HG03139 (cell line): ENCODE measurements at regions not wholly inside any gene's neighbourhood (a gene's known extent, or its start where the extent isn't known, plus 50 kb on each side); places are given as distances from the start of the nearest gene placed in this dataset.
"Not testable (repeated sequence)": the region's sequence is repeated elsewhere in the genome, so short reads cannot be mapped to it uniquely, and the experiment has no call there.

Source experiments
- ATAC-seq: cut with Tn5 transposase; IDR thresholded peaks from one replicate; pipeline ENCODE4 v1.9.1; 2021; ENCODE audit not compliant: unreplicated experiment

DNA sequence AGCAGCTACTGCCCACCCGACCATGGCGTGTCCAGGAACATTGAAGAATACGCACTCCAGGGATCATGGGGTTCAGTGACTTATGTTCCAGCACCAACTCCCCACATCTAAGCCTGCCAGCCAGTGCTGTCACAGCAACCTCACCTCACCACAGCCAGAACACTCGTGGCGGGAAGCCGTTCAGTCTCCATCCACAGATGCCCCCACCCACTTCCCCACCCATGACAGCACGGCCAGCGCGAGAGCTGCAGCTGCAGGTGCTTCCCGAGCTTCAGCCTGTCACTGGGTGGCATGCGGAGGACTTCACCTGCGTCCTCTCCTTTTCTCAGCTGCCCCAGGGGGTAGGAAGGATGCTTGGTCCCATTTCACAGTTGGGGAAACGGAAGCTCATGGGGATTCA lies 50.3 kb downstream of the RBFOX3 start:
- no peak for ATAC-seq

DNA sequence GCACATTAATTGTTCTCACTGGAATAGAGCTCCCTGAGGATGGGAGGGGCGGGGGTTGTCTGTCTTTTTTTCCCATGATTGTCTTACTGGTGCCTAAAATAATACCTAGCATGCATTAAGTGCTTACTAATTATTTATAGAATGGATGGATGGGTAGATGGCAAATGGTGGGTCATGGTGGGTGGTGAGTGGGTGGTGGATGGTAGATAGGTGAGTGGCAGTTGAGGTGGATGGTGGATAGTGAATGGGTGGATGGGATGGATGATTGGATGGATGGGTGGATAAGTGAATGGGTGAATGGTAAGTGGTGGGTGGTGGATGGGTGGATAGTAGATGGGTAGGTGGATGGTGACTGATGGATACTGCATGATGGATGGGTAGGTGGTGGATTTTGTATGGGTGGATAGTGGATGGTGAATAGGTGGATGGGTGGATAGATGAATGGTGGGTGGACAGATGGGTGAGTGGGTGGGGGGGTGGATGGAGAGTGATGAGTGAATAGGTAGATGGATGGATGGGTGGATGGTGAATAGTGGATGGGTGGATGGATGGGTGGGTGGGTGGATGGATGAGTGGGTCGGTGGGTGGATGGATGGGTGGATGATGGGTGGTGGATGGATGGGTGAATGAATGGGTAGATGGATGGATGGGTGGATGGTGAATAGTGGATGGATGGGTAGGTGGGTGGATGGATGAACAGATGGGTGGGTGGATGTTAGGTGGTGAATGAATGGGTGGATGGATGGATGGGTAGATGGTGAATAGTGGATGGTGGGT lies 51.6 kb downstream of the RBFOX3 start:
- ATAC-seq, result no peak

- ATAC-seq, result no peak
Observed at GRCh38 chr17:79558091-79558900, 52.6 kb downstream of the RBFOX3 start.

DNA sequence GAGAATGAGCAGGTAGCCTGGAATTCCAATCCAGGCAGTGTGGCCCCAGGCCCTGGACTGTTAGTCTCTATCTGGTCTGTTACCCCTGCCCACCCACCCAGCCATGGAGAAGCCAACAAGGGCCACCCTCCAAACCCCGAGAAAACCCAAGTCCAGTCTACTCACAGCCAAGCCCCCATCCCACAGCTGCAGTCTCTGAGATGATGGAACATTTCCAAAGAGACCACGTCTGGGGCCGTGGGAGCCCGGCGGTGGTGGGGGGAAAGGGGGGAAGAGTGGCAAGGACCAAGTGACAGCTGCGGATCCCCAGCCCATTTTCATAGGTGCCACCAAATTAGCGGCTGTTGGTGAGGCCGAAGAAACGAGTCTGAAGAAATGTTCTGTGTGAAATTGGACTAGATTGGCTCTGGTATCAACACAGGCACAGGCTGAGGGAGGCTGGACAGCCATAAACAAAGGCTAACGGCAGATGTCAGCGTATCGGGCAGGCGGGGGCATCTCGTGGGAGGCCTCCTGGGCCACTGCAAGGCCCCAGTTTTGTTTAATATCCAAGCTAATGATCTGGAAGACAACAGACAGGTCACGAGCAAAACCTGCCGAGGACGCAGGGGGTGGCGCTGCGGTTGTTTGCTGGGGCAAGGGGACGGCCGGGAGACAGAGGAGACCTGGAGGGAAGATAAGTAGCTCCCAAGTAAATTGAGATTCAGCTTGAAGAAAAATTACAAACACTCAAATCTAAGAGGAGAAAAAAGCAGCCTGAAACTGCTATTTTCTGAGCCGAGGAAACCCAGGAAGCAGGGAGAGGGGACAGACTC lies 53.4 kb downstream of the RBFOX3 start:
- no peak for ATAC-seq

DNA sequence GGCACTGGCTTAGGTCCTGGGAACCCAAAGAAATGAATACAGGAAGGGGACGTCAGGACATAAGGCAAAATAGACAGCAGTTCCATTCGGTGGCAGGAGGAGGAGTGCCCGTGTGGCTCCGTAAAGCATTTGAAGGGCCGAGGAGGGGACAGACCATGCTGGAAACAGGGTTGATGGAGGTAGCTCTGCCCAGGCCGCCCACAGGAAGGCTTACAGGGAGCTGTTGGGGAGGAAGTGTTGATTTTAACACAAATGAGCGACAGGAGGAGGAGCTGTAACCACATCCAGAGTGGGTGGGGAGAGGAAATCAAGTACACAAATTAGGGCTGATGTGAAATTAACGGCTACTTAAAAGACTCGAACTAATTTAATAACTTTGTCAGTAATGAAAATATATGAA lies 54.6 kb downstream of the RBFOX3 start:
- ATAC-seq, result no peak

DNA sequence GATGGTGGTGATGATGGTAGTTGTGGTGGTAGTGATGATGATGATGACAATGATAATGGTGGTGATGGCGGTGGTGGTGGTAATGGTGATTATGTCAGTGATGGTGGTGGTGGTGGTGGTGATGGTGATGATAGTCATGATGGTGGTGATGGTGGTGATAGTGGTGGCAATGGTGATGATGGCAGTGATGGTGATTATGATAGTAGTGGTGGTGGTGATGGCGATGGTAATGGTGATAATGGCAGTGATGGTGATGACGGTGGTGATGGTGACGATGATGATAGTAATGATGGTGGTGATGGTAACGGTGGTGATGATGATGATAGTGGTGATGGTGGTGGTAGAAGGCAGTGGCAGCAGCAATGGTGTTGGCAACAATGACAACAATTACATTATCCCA lies 55.3 kb downstream of the RBFOX3 start:
- ATAC-seq, result no peak

GRCh38 chr17:79554346-79554745 lies 56.5 kb downstream of the RBFOX3 start:
- ATAC-seq, result not testable (repeated sequence)

- no peak for ATAC-seq
Observed at GRCh38 chr17:79552824-79553223, 58.0 kb downstream of the RBFOX3 start.

DNA sequence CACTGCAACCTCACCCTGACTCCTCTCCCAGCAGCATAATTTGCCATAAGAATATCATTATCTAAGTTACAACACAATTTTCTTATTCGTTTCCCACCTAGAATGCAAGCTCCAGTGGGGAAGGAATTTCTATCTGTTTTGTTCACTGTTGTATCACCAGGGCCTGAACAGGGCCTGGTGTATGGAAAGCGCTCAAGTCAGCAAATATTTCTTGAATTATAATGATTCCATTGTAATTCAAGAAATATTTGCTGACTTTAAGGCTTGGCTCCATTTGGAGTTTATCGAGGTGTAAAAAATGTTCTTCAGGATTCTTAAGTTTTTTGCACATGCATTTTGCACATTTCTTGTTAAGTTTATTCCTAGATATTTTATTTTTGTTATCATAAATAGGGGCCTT lies 58.4 kb downstream of the RBFOX3 start:
- no peak for ATAC-seq

GRCh38 chr17:79549141-79549915 lies 61.5 kb downstream of the RBFOX3 start:
- no peak for ATAC-seq

- no peak for ATAC-seq
Observed at GRCh38 chr17:79548116-79548515, 62.7 kb downstream of the RBFOX3 start.

DNA sequence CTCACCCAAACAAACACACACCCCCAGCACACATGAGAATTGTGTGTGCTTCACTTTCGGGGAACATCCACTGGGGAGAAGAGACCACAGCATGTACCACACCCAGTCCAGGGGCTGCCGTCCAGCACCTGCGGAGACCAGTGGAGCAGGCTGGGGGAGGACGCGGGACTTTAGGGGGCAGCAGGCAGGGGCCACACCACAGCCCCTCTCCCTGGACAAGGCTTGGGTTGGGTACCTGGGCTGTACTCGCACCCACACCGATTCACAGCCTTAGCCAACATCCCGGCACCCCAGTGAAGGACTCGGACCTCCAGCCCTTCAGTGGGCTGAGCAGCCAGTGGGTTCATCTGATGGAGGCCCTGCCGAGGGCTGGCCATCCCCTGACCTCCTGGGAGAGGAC lies 63.3 kb downstream of the RBFOX3 start:
- ATAC-seq, result no peak

DNA sequence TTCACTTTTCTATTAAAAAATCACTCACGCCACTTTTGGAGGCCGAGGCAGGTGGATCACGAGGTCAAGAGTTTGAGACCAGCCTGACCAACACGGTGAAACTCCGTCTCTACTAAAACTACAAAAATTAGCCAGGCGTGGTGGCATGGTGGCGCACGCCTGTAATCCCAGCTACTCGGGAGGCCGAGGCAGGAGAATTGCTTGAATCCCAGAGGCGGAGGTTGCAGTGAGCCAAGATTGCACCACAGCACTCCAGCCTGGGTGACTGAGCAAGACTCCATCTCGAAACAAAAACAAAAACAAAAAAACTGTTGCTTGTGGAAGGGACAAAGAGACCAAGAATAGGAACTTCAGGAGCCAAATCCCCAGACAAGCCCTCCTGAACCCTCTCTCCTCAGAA lies 63.7 kb downstream of the RBFOX3 start:
- ATAC-seq, result not testable (repeated sequence)

- ATAC-seq, result no peak
Observed at GRCh38 chr17:79546386-79546785, 64.5 kb downstream of the RBFOX3 start.

DNA sequence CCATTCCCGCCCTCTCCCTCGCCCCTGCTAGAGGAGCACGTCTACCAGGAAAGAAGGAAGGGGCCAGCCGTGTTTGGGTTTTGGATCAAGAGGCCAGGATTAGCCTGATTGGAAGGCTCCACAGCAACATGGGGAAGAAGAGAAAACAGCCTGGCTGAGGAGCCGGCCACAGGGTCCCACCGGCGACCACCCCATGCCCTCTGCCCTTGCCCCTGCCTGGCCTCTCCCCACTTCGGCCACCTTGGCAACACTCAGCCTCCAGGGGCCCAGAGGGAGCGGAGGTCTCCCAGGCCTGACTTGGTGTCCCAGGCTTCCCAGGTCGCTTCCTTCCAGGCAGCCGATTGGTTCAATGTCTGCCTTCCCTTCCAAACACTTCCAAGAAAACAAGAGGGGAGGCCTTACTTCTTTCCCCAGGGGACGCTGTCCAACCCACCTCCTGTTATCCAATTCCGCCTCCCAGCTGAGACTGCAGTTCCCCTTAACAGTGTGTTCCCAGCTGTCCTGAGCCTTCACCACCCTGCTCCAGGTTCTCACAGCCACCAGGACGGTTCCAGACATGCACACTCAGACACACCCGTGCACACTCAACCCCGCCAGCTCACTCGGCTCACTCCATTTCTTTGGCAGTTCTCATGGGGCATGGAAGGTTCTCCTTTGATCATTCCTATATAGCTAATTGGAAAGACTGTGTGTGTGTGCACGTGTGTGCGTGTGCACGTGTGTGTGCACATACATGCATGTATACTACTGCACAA lies 65.4 kb downstream of the RBFOX3 start:
- no peak for ATAC-seq

- no peak for ATAC-seq
Observed at GRCh38 chr17:79544142-79544914, 66.5 kb downstream of the RBFOX3 start.

DNA sequence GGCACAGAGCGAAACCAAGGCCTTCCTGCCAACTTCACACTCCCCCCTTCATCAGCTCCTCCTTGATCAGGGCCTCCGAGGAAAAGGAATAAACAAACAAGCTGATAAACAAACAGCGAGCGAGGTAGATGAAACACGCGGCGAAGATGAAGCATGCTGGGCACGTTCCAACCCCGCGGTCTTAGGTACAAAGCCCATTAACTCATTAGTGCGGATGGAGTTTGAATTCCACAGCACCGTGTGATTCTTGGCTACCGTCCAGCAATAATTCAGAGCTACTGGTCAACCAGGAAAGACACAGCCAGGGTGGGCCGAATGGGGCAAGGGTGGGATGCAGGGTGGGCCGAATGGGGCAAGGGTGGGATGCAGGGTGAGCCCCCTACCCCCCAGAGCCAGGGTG lies 67.3 kb downstream of the RBFOX3 start:
- no peak for ATAC-seq

- ATAC-seq, result no peak
Observed at GRCh38 chr17:79542718-79543117, 68.1 kb downstream of the RBFOX3 start.
